Psoas muscle (tissue), 7 donors: ENCODE measurements at regions not wholly inside any gene's neighbourhood (a gene's known extent, or its start where the extent isn't known, plus 50 kb on each side); places are given as distances from the start of the nearest gene placed in this dataset.
"Not testable (repeated sequence)": the region's sequence is repeated elsewhere in the genome, so short reads cannot be mapped to it uniquely, and the experiment has no call there.

Experiments
- ATAC-seq, 4 donors: fragments of 200-7000 bp; cut with Tn5 transposase; one replicate each; pipeline ENCODE4 v1.9.1; 2020; ENCODE audit warnings: moderate library complexity in 3 of 4, mild to moderate bottlenecking in 2 of 4
- DNase-seq, 2 donors: peaks; one replicate each; pipeline ENCODE4 v3.0.0-alpha.2; 2020
- H3K27ac ChIP-seq: fragments of 200-600 bp; one replicate; pipeline ENCODE4 v1.8.0; 2022
- H3K27me3 ChIP-seq, 3 donors: fragments of 200-600 bp in 1 of 3; one replicate each; pipeline versions ENCODE4 v1.6.1 to v1.8.0; 2013 to 2022; ENCODE audit warnings: low read length in 2 of 3, mild to moderate bottlenecking in 2 of 3, moderate library complexity in 1 of 3; ENCODE audit not compliant: insufficient read depth in 3 of 3
- H3K36me3 ChIP-seq, 2 donors: fragments of 200-600 bp in 1 of 2; one replicate each; pipeline versions ENCODE4 v1.6.1 to v1.8.0; 2013 to 2022; ENCODE audit warnings: low read depth in 1 of 2, mild to moderate bottlenecking in 1 of 2, moderate library complexity in 1 of 2; ENCODE audit not compliant: insufficient read depth in 1 of 2
- H3K4me1 ChIP-seq: fragments of 200-600 bp; one replicate; pipeline ENCODE4 v1.8.0; 2022
- H3K4me3 ChIP-seq: fragments of 200-600 bp; one replicate; pipeline ENCODE4 v1.8.0; 2022; ENCODE audit warnings: mild to moderate bottlenecking
- H3K9me3 ChIP-seq: fragments of 200-600 bp; one replicate; pipeline ENCODE4 v1.8.0; 2022
- WGBS, 3 donors: extraction: QIAGEN DNeasy Blood & Tissue Kit; methylation state at CpG; one replicate each; pipeline versions ENCODE4 v1.1.6 to v1.1.7; 2013; 5-methylcytosine and 5-hydroxymethylcytosine counted together
- intact Hi-C, 2 donors: fragments of 100-400 bp; cut with DNase I; formaldehyde crosslinking; loops; one replicate each; pipeline versions ENCODE4 v1.11.0 to v1.14.2; 2022
- TF ChIP-seq, protein P1 (sequence below): fragments of 200-600 bp; IDR thresholded peaks from one replicate; pipeline ENCODE4 v1.8.0; 2022; ENCODE audit warnings: antibody characterized with exemption
- donor health status: healthy with polysubstance abuse.
- donor health status: DM: no; HTN: no; CAD: no; lungs with moderate emphysema.
- donor health status: Bipolar disorder and iron deficiency.
- donor health status: healthy.
- donor health status: DM: yes; HTN: yes; CAD: no.
- donor health status: DM: no; HTN: no; CAD: no.
- donor health status: DM: yes; HTN: yes; CAD: no.

DNA sequence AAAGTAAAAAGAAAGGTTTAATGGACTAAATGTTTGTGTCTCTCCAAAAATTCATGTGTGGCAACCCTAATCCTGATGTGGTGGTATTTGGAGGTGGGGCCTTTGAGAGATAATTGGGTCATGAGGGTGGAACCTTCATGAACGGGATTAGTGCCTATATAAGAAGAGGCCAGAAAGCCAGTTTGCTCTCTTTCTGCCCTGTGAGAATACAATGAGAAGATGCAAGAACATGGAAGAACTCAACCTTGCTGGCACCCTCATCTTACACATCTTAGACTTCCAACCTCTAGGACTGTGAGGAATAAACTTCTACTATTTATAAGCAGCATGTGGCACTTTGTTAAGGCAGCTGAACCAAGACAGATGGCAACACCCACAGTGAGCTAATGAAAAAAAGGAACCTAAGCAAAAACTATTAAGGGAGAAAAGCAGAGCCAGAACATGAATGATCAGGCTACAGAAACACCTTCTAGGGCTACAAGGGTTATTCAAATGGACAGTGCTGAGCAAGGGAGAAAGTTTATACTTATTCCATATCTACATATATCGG lies 159.5 kb downstream of the PLK2 start:
- Histone ChIP-seq H3K4me1 (no peaks in the 10 kb centered on the region), H3K36me3 (no peaks in the 10 kb centered on the region), H3K9me3 (no peaks in the 10 kb centered on the region), H3K27ac (no peak overlapping the region), H3K27me3 (no peaks in the 10 kb centered on the region), H3K4me3 (no peak overlapping the region)
- ATAC-seq = no peak
- intact Hi-C loops = no loop called here
- DNase-seq = no peak
- TF ChIP-seq, protein P1, sequence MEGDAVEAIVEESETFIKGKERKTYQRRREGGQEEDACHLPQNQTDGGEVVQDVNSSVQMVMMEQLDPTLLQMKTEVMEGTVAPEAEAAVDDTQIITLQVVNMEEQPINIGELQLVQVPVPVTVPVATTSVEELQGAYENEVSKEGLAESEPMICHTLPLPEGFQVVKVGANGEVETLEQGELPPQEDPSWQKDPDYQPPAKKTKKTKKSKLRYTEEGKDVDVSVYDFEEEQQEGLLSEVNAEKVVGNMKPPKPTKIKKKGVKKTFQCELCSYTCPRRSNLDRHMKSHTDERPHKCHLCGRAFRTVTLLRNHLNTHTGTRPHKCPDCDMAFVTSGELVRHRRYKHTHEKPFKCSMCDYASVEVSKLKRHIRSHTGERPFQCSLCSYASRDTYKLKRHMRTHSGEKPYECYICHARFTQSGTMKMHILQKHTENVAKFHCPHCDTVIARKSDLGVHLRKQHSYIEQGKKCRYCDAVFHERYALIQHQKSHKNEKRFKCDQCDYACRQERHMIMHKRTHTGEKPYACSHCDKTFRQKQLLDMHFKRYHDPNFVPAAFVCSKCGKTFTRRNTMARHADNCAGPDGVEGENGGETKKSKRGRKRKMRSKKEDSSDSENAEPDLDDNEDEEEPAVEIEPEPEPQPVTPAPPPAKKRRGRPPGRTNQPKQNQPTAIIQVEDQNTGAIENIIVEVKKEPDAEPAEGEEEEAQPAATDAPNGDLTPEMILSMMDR = no peak
- WGBS, 3 donors = 81 to 92% (median 86%) methylated on average over 2 of the region's 2 CpGs

GRCh38 chr5:58299256-58299655 lies 160.6 kb downstream of the PLK2 start:
- no peak overlapping the region for H3K27ac ChIP-seq
- no peak overlapping the region for H3K4me3 ChIP-seq
- intact Hi-C loops = no loop called here
- no peaks in the 10 kb centered on the region for H3K27me3 ChIP-seq
- H3K4me1 ChIP-seq = no peaks in the 10 kb centered on the region
- H3K9me3 ChIP-seq = no peaks in the 10 kb centered on the region
- TF ChIP-seq, protein P1 = no peak
- H3K36me3 ChIP-seq = no peaks in the 10 kb centered on the region
- DNase-seq (no peak), ATAC-seq (no peak)

DNA sequence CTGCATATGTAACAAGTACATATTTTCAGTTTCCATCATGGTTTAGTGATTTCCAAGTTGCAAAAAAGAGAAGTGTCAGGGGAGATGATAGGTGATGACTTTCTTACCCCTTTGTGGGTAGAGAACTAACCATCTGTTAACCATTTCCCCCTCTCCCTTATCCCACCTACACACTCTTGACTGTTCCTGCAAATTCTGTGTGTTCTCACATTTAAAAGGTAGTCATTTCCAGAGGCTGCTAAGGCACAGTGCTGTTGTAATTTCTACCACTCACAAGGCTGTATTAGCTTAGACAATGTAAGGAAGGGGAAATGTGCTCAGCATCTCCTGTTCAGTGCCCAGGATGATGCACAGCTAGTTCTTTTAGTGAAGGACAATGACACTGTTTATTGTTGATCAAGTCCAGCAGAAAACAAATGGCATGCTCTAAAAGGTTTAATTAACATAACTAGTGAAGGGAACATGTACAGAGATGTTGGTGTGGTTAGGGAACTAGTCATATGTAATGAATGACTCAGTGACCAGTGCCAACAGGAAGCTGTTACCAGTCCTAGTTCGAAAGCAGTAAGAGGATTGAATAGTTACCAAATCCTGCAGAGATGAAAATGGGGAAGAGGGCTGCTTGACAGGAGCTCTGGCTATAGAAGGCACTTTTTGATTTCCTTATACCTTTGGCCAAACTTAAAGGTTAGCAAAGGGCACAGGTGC lies 165.1 kb downstream of the PLK2 start:
- intact Hi-C loops = no loop called here
- H3K27me3 ChIP-seq = no peaks in the 10 kb centered on the region
- TF ChIP-seq, protein P1 = no peak

GRCh38 chr5:58288275-58288674 lies 171.6 kb downstream of the PLK2 start:
- H3K27ac ChIP-seq, H3K4me1 ChIP-seq, intact Hi-C loops, ATAC-seq, H3K36me3 ChIP-seq, H3K9me3 ChIP-seq, H3K27me3 ChIP-seq, DNase-seq, H3K4me3 ChIP-seq: not testable (repeated sequence)
- WGBS, 3 donors = 82 to 90% (median 84%) methylated on average over 10 of the region's 10 CpGs

More for the DNA sequence above, 165.1 kb downstream of the PLK2 start:
- DNase-seq = no peak
- ATAC-seq = peak in 1 of 4 donors; percentile 19
- H3K4me3 ChIP-seq = no peak overlapping the region
- no peaks in the 10 kb centered on the region for H3K9me3 ChIP-seq
- WGBS, 3 donors = 66 to 78% (median 75%) methylated on average over 1 of the region's 1 CpG
- peak overlapping the region; percentile 1 for H3K27ac ChIP-seq
- no peaks in the 10 kb centered on the region for H3K36me3 ChIP-seq
- no peaks in the 10 kb centered on the region for H3K4me1 ChIP-seq

GRCh38 chr5:58286741-58287140 lies 173.1 kb downstream of the PLK2 start:
- H3K9me3 ChIP-seq = no peaks in the 10 kb centered on the region
- ATAC-seq (no peak), DNase-seq (no peak)
- no peak overlapping the region for H3K4me3 ChIP-seq
- no peaks in the 10 kb centered on the region for H3K4me1 ChIP-seq
- no peaks in the 10 kb centered on the region for H3K27me3 ChIP-seq
- H3K36me3 ChIP-seq = no peaks in the 10 kb centered on the region
- TF ChIP-seq, protein P1 = no peak
- WGBS, 3 donors = 87 to 94% (median 89%) methylated on average over 1 of the region's 1 CpG
- intact Hi-C loops = no loop called here
- H3K27ac ChIP-seq = no peak overlapping the region
